ENCODE measurements at regions not wholly inside any gene's neighbourhood (a gene's known extent, or its start where the extent isn't known, plus 50 kb on each side); places are given as distances from the start of the nearest gene placed in this dataset.

DNA sequence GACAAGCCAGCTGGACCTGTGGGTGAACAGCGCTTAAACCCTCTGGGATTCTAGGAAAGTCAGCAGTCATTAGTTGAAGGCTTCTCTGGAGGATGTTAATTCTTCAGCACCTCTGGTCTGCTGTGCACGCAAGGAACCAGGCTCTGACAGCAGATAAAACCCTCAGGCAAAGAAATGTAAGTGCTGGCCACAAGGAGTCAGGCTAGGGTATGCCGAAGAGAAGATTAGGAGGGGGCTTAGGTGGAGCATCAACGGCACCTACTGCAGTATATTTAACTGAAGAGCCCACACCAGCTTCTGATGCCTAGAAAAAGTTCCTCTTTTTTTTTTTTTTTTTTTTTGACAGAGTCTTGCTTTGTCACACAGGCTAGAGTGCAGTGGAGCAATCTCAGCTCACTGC lies 304.2 kb upstream of the MC4R start:
- peak; percentile 6 for DNase-seq (ENCODE audit: low read depth)
- H3K4me3 ChIP-seq (ENCODE audit: low read depth, low read length) = no peak overlapping the region
- TF ChIP-seq CTCF (IDR thresholded peaks at IDR 0.05; ENCODE audit: low read depth, low read length) = no peak
- TF ChIP-seq POLR2A (IDR thresholded peaks at IDR 0.05; ENCODE audit: extremely low read depth, insufficient read length) = no peak
- no peak for TF ChIP-seq MAX (IDR thresholded peaks at IDR 0.05; ENCODE audit: low read depth, low read length)
- no peak for TF ChIP-seq MYC (IDR thresholded peaks at IDR 0.05; ENCODE audit: low read depth, low read length)

DNA sequence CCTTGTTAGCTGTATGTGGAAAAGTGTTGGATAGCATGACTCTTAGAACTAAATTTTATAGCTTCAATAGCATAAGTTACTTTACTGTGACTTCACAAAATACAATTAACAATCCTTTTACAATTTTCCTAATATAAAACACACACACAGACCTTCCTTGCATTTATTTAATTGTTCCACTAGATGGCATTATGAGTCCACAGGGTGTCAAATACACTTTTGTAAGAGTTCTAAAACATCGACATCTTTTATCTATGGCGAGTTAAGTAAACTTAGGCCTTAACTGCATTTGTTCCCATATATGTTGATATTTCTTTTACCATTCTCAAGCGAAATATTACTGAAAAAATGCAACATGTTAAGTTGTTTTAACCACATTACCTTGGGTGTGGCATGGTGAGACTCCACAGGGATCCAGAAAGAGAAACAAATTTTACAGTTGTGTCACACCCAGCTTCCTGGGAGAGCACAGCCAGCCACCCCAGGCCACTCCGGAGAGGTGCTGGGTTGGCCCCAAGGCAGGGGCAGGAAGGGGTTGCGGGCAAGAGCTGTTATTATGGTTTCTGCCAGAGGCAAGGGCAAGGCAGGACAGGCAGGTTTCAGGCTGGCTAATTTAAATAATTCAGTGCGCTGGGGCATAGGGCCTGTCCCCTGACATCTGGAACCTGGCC lies 312.4 kb upstream of the MC4R start:
- no peak overlapping the region for H3K4me3 ChIP-seq (ENCODE audit: low read depth, low read length)
- peak; percentile 37 for DNase-seq (ENCODE audit: low read depth)
- TF ChIP-seq MYC (IDR thresholded peaks at IDR 0.05; ENCODE audit: low read depth, low read length) = no peak
- TF ChIP-seq MAX (IDR thresholded peaks at IDR 0.05; ENCODE audit: low read depth, low read length) = no peak
- TF ChIP-seq CTCF (IDR thresholded peaks at IDR 0.05; ENCODE audit: low read depth, low read length) = peak; percentile 20
- no peak for TF ChIP-seq POLR2A (IDR thresholded peaks at IDR 0.05; ENCODE audit: extremely low read depth, insufficient read length)

GRCh38 chr18:60686142-60686541 lies 313.6 kb upstream of the MC4R start:
- no peak overlapping the region for H3K4me3 ChIP-seq (ENCODE audit: low read depth, low read length)
- TF ChIP-seq MYC (IDR thresholded peaks at IDR 0.05; ENCODE audit: low read depth, low read length) (no peak), CTCF (IDR thresholded peaks at IDR 0.05; ENCODE audit: low read depth, low read length) (no peak), POLR2A (IDR thresholded peaks at IDR 0.05; ENCODE audit: extremely low read depth, insufficient read length) (no peak), MAX (IDR thresholded peaks at IDR 0.05; ENCODE audit: low read depth, low read length) (no peak)
- no peak for DNase-seq (ENCODE audit: low read depth)

- no peak for DNase-seq (ENCODE audit: low read depth)
- TF ChIP-seq MYC (IDR thresholded peaks at IDR 0.05; ENCODE audit: low read depth, low read length) (no peak), MAX (IDR thresholded peaks at IDR 0.05; ENCODE audit: low read depth, low read length) (no peak), CTCF (IDR thresholded peaks at IDR 0.05; ENCODE audit: low read depth, low read length) (no peak), POLR2A (IDR thresholded peaks at IDR 0.05; ENCODE audit: extremely low read depth, insufficient read length) (no peak)
- H3K4me3 ChIP-seq (ENCODE audit: low read depth, low read length) = no peak overlapping the region
These were observed 318.5 kb upstream of the MC4R start for GRCh38 chr18:60691061-60691460.

GRCh38 chr18:60693426-60693825 lies 320.9 kb upstream of the MC4R start:
- no peak for DNase-seq (ENCODE audit: low read depth)
- no peak overlapping the region for H3K4me3 ChIP-seq (ENCODE audit: low read depth, low read length)
- TF ChIP-seq MAX (IDR thresholded peaks at IDR 0.05; ENCODE audit: low read depth, low read length) (no peak), CTCF (IDR thresholded peaks at IDR 0.05; ENCODE audit: low read depth, low read length) (no peak), POLR2A (IDR thresholded peaks at IDR 0.05; ENCODE audit: extremely low read depth, insufficient read length) (no peak), MYC (IDR thresholded peaks at IDR 0.05; ENCODE audit: low read depth, low read length) (no peak)

All from NB4 (cell line).